Stimulated activated naive CD8-positive, alpha-beta T cell treated with anti-CD3 and anti-CD28 coated beads, Interleukin-15, amount 100 ng/mL, for 72 hours (primary cell): ENCODE measurements at regions not wholly inside any gene's neighbourhood (a gene's known extent, or its start where the extent isn't known, plus 50 kb on each side); places are given as distances from the start of the nearest gene placed in this dataset.
"Not testable (repeated sequence)": the region's sequence is repeated elsewhere in the genome, so short reads cannot be mapped to it uniquely, and the experiment has no call there.

Source experiments
- ATAC-seq: fragments of 150-1000 bp; cut with Tn5 transposase; 2 replicates; pipeline ENCODE4 v1.10.0; 2021; ENCODE audit warnings: mild to moderate bottlenecking, moderate library complexity
- DNase-seq, 2 donors: peaks; one replicate each; pipeline ENCODE4 v3.0.0; 2021 to 2022
- H3K27ac Mint-ChIP-seq, 2 donors: one replicate each; pipeline ENCODE4 v1.8.0; 2022; ENCODE audit warnings: mild to moderate bottlenecking in 2 of 2, mixed read lengths in 2 of 2, moderate library complexity in 2 of 2
- H3K27me3 Mint-ChIP-seq: one replicate; pipeline ENCODE4 v1.8.0; 2022; ENCODE audit warnings: mixed read lengths
- H3K4me1 Mint-ChIP-seq: one replicate; pipeline ENCODE4 v1.8.0; 2022; ENCODE audit warnings: mild to moderate bottlenecking, mixed read lengths
- H3K4me3 Mint-ChIP-seq, 2 donors: one replicate each; pipeline ENCODE4 v1.8.0; 2022; ENCODE audit warnings: mild to moderate bottlenecking in 2 of 2, mixed read lengths in 2 of 2, moderate library complexity in 1 of 2
- H3K9me3 Mint-ChIP-seq, 2 donors: one replicate each; pipeline ENCODE4 v1.8.0; 2022; ENCODE audit warnings: mixed read lengths in 2 of 2

- Mint-ChIP-seq H3K4me3 (no peak overlapping the region), H3K27me3 (peaks cover 8% of the 10 kb centered on the region), H3K9me3 (no peaks in the 10 kb centered on the region), H3K4me1 (no peaks in the 10 kb centered on the region), H3K27ac (peak overlapping the region in 1 of 2 donors; percentile 35)
- ATAC-seq (no peak), DNase-seq (no peak)
Observed at GRCh38 chr1:29803486-29803885, 567.2 kb downstream of the PTPRU start.

- peaks cover 8% of the 10 kb centered on the region for H3K27me3 Mint-ChIP-seq
- H3K27ac Mint-ChIP-seq, result no peak overlapping the region
- ATAC-seq, result no peak
- DNase-seq, result no peak
- no peaks in the 10 kb centered on the region for H3K9me3 Mint-ChIP-seq
- H3K4me1 Mint-ChIP-seq, result no peaks in the 10 kb centered on the region
- no peak overlapping the region for H3K4me3 Mint-ChIP-seq
Observed at GRCh38 chr1:29802181-29803068, 566.1 kb downstream of the PTPRU start.

- DNase-seq (no peak), ATAC-seq (no peak)
- peaks cover 8% of the 10 kb centered on the region for H3K27me3 Mint-ChIP-seq
- no peaks in the 10 kb centered on the region for H3K4me1 Mint-ChIP-seq
- no peak overlapping the region for H3K27ac Mint-ChIP-seq
- H3K4me3 Mint-ChIP-seq, result no peak overlapping the region
- no peaks in the 10 kb centered on the region for H3K9me3 Mint-ChIP-seq
Observed at GRCh38 chr1:29801561-29801973, 565.2 kb downstream of the PTPRU start.

GRCh38 chr1:29801003-29801402 lies 564.7 kb downstream of the PTPRU start:
- H3K27me3 Mint-ChIP-seq, result peaks cover 8% of the 10 kb centered on the region
- peaks cover under 1 to 3% of the 10 kb centered on the region in 2 donors for H3K9me3 Mint-ChIP-seq
- H3K27ac Mint-ChIP-seq, result peak overlapping the region in 1 of 2 donors; percentile 64
- no peaks in the 10 kb centered on the region for H3K4me1 Mint-ChIP-seq
- H3K4me3 Mint-ChIP-seq, result no peak overlapping the region
- ATAC-seq (no peak), DNase-seq (no peak)

GRCh38 chr1:29800522-29800956 lies 564.2 kb downstream of the PTPRU start:
- no peak overlapping the region for H3K27ac Mint-ChIP-seq
- DNase-seq (no peak), ATAC-seq (no peak)
- H3K4me3 Mint-ChIP-seq, result no peak overlapping the region
- H3K27me3 Mint-ChIP-seq, result peaks cover 8% of the 10 kb centered on the region
- H3K9me3 Mint-ChIP-seq, result peaks cover 5 to 7% of the 10 kb centered on the region in 2 donors
- no peaks in the 10 kb centered on the region for H3K4me1 Mint-ChIP-seq

GRCh38 chr1:29800120-29800519 lies 563.8 kb downstream of the PTPRU start:
- DNase-seq, result no peak
- ATAC-seq, result no peak
- H3K27me3 Mint-ChIP-seq, result peaks cover 8% of the 10 kb centered on the region

GRCh38 chr1:29798699-29799566 lies 562.6 kb downstream of the PTPRU start:
- Mint-ChIP-seq H3K4me1 (no peaks in the 10 kb centered on the region), H3K27me3 (peaks cover 8% of the 10 kb centered on the region), H3K9me3 (peaks cover 8 to 18% of the 10 kb centered on the region in 2 donors), H3K27ac (peak overlapping the region in 1 of 2 donors; percentile 54), H3K4me3 (no peak overlapping the region)
- DNase-seq (no peak), ATAC-seq (no peak)

More at GRCh38 chr1:29800120-29800519, 563.8 kb downstream of the PTPRU start:
- H3K4me3 Mint-ChIP-seq, result no peak overlapping the region
- H3K9me3 Mint-ChIP-seq, result peaks cover 8 to 11% of the 10 kb centered on the region in 2 donors
- H3K4me1 Mint-ChIP-seq, result no peaks in the 10 kb centered on the region
- no peak overlapping the region for H3K27ac Mint-ChIP-seq

GRCh38 chr1:29797125-29797524 lies 560.8 kb downstream of the PTPRU start:
- H3K4me3 Mint-ChIP-seq, DNase-seq, H3K27me3 Mint-ChIP-seq, H3K4me1 Mint-ChIP-seq, H3K27ac Mint-ChIP-seq, ATAC-seq: not testable (repeated sequence)
- H3K9me3 Mint-ChIP-seq, result peaks cover 8 to 18% of the 10 kb centered on the region in 2 donors

GRCh38 chr1:29795965-29796364 lies 559.6 kb downstream of the PTPRU start:
- not testable (repeated sequence) for H3K4me3 Mint-ChIP-seq, DNase-seq, ATAC-seq, H3K4me1 Mint-ChIP-seq, H3K27me3 Mint-ChIP-seq, H3K27ac Mint-ChIP-seq
- peaks cover 8 to 18% of the 10 kb centered on the region in 2 donors for H3K9me3 Mint-ChIP-seq

GRCh38 chr1:29793653-29794348 lies 557.5 kb downstream of the PTPRU start:
- Mint-ChIP-seq H3K4me1 (no peaks in the 10 kb centered on the region), H3K27ac (peak overlapping the region in 1 of 2 donors; percentile 97), H3K4me3 (no peak overlapping the region), H3K27me3 (peaks cover 7% of the 10 kb centered on the region), H3K9me3 (peaks cover 8 to 18% of the 10 kb centered on the region in 2 donors)
- DNase-seq (no peak), ATAC-seq (no peak)

- DNase-seq (peak; percentile 58 to 73), ATAC-seq (peak; percentile 85)
- Mint-ChIP-seq H3K27me3 (peaks cover 7% of the 10 kb centered on the region), H3K4me3 (no peak overlapping the region), H3K9me3 (peaks cover 8 to 18% of the 10 kb centered on the region in 2 donors), H3K27ac (peak overlapping the region in 1 of 2 donors; percentile 97), H3K4me1 (no peaks in the 10 kb centered on the region)
Observed at GRCh38 chr1:29793101-29793546, 556.8 kb downstream of the PTPRU start.

- no peak for DNase-seq
- no peak for ATAC-seq
- Mint-ChIP-seq H3K27ac (no peak overlapping the region), H3K4me1 (no peaks in the 10 kb centered on the region), H3K27me3 (peaks cover 19% of the 10 kb centered on the region), H3K4me3 (no peak overlapping the region), H3K9me3 (peaks cover 0 to 4% of the 10 kb centered on the region in 2 donors)
Observed at GRCh38 chr1:29789910-29790247, 553.6 kb downstream of the PTPRU start.

- H3K27ac Mint-ChIP-seq, result no peak overlapping the region
- H3K9me3 Mint-ChIP-seq, result no peaks in the 10 kb centered on the region
- H3K4me3 Mint-ChIP-seq, result no peak overlapping the region
- ATAC-seq (no peak), DNase-seq (no peak)
- H3K27me3 Mint-ChIP-seq, result peaks cover 23% of the 10 kb centered on the region
- no peaks in the 10 kb centered on the region for H3K4me1 Mint-ChIP-seq
Observed at GRCh38 chr1:29789221-29789909, 553.0 kb downstream of the PTPRU start.

GRCh38 chr1:29786791-29787732 lies 550.7 kb downstream of the PTPRU start:
- ATAC-seq (no peak), DNase-seq (no peak)
- H3K9me3 Mint-ChIP-seq, result no peaks in the 10 kb centered on the region
- no peaks in the 10 kb centered on the region for H3K4me1 Mint-ChIP-seq
- no peak overlapping the region for H3K4me3 Mint-ChIP-seq
- H3K27me3 Mint-ChIP-seq, result peaks cover 23% of the 10 kb centered on the region
- peak overlapping the region in 1 of 2 donors; percentile 10 for H3K27ac Mint-ChIP-seq
